Right atrium auricular region (tissue), 2 donors: ENCODE measurements at regions not wholly inside any gene's neighbourhood (a gene's known extent, or its start where the extent isn't known, plus 50 kb on each side); places are given as distances from the start of the nearest gene placed in this dataset.

ENCODE experiments used
- DNase-seq: peaks from one replicate; pipeline ENCODE4 v3.0.0-alpha.2; 2019; ENCODE audit warnings: low spot score
- H3K27ac ChIP-seq, 2 donors: fragments of 200-600 bp; sonication (generic); 1 replicate in 1 of 2; 2 replicates in 1 of 2; pipeline ENCODE4 v1.5.1; 2016 to 2019
- H3K27me3 ChIP-seq, 2 donors: fragments of 200-600 bp; sonication (generic); one replicate each; pipeline versions ENCODE4 v1.5.1 to v1.6.0; 2017 to 2019
- H3K36me3 ChIP-seq: fragments of 200-600 bp; sonication (generic); one replicate; pipeline ENCODE4 v1.5.1; 2016
- H3K4me1 ChIP-seq, 2 donors: fragments of 200-600 bp; sonication (generic); one replicate each; pipeline versions ENCODE4 v1.5.1 to v1.6.0; 2017 to 2019
- H3K4me3 ChIP-seq, 2 donors: fragments of 200-600 bp; sonication (generic); 1 replicate in 1 of 2; 2 replicates in 1 of 2; pipeline ENCODE4 v1.5.1; 2017 to 2019; ENCODE audit warnings: mild to moderate bottlenecking in 1 of 2, moderate library complexity in 1 of 2
- H3K9me3 ChIP-seq, 2 donors: fragments of 200-600 bp; sonication (generic); one replicate each; pipeline ENCODE4 v1.5.1; 2019
- CTCF ChIP-seq, 2 donors: fragments of 200-600 bp; sonication (generic); IDR thresholded peaks; one replicate each; pipeline ENCODE4 v1.5.1; 2019; ENCODE audit warnings: antibody characterized with exemption in 2 of 2

- Histone ChIP-seq H3K4me1 (no peaks in the 10 kb centered on the region), H3K27ac (no peak overlapping the region), H3K36me3 (no peaks in the 10 kb centered on the region), H3K27me3 (no peaks in the 10 kb centered on the region), H3K9me3 (no peaks in the 10 kb centered on the region), H3K4me3 (no peak overlapping the region)
- TF ChIP-seq CTCF (IDR thresholded peaks at IDR 0.05) = no peak
- DNase-seq = no peak
Observed at GRCh38 chr13:53921473-53921872, 892.9 kb downstream of the OLFM4 start.

GRCh38 chr13:53941588-53942190 lies 913.1 kb downstream of the OLFM4 start:
- Histone ChIP-seq H3K4me1 (no peaks in the 10 kb centered on the region), H3K36me3 (no peaks in the 10 kb centered on the region), H3K27ac (no peak overlapping the region), H3K4me3 (no peak overlapping the region), H3K27me3 (no peaks in the 10 kb centered on the region), H3K9me3 (no peaks in the 10 kb centered on the region)
- no peak for TF ChIP-seq CTCF (IDR thresholded peaks at IDR 0.05)
- no peak for DNase-seq

GRCh38 chr13:53946500-53946899 lies 917.9 kb downstream of the OLFM4 start:
- TF ChIP-seq CTCF (IDR thresholded peaks at IDR 0.05) = no peak
- no peak for DNase-seq
- no peaks in the 10 kb centered on the region for H3K27me3 ChIP-seq
- no peak overlapping the region for H3K4me3 ChIP-seq
- no peaks in the 10 kb centered on the region for H3K9me3 ChIP-seq
- H3K4me1 ChIP-seq = no peaks in the 10 kb centered on the region
- H3K27ac ChIP-seq = no peak overlapping the region
- no peaks in the 10 kb centered on the region for H3K36me3 ChIP-seq

GRCh38 chr13:53953183-53953582 lies 924.6 kb downstream of the OLFM4 start:
- Histone ChIP-seq H3K9me3 (no peaks in the 10 kb centered on the region), H3K27me3 (no peaks in the 10 kb centered on the region), H3K4me1 (no peaks in the 10 kb centered on the region), H3K27ac (no peak overlapping the region), H3K36me3 (no peaks in the 10 kb centered on the region), H3K4me3 (no peak overlapping the region)
- no peak for DNase-seq
- no peak for TF ChIP-seq CTCF (IDR thresholded peaks at IDR 0.05)
